ENCODE measurements at regions not wholly inside any gene's neighbourhood (a gene's known extent, or its start where the extent isn't known, plus 50 kb on each side); places are given as distances from the start of the nearest gene placed in this dataset.

DNA sequence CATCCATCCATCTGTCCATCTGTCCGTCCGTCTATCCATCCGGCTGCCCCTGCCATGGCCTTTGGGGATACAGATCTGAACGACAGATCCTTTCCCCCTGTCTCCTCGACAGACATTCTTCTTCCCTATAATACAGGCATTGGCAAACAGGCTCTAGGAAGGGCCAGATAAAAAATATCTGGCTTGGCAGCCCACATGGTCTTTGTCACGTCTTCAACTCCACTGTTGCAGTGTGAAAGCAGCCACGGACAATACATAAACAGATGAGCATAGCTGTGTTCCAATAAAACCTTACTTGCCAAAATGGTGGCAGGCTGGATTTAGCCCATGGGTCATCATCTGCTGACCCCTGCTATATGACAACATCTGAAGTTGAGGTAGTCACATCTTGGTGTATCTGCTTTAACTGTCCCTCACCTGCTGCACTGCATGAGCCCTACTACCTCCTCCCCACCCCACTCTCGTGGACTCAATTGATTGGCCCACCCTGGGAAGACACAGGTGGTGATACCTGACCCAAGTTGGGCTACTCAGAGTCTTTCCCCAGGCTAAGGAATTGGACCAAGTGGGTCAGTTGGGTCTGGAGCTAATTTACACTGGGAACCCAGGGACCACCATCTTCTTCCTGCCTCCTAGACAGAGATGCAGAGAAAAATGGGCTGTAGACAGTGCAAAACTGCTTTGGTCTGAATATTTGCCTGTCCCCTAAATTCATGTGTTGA is 128.4 kb upstream of the SMAD3 start (continued):
- TF ChIP-seq, protein P1, sequence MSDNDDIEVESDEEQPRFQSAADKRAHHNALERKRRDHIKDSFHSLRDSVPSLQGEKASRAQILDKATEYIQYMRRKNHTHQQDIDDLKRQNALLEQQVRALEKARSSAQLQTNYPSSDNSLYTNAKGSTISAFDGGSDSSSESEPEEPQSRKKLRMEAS (IDR thresholded peaks at IDR 0.05), result no peak
